SK-MEL-5 (cell line): ENCODE measurements at regions not wholly inside any gene's neighbourhood (a gene's known extent, or its start where the extent isn't known, plus 50 kb on each side); places are given as distances from the start of the nearest gene placed in this dataset.
"Not testable (repeated sequence)": the region's sequence is repeated elsewhere in the genome, so short reads cannot be mapped to it uniquely, and the experiment has no call there.

Experiments used
- DNase-seq: peaks from one replicate; pipeline ENCODE4 v3.0.0-alpha.2; 2016; ENCODE audit warnings: low read depth, low spot score
- in situ Hi-C: cut with HindIII; loops from 2 replicates; pipeline ENCODE4 v1.10.0; 2016; ENCODE audit warnings: low sequenced_read_pairs, high pct_unique_total_duplicates, low pct_unique_long_range_greater_than_20kb

DNA sequence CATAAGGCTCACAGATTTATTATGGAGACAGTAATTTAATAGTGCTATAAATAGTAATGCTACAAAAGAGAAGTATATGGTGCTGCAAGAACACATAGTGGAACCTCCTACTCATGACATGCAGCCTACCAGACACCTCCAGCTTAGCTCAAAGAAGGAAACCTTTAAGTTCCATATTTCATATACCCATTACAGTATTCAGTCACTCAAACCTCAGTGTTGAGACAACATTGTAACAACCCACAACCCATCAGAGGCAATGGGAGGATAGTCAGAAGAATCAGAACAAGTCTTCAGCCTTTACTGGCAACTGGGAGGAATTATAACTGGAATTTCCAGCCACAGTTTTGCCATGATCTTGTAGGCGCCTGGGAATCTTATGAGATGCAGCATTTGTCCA is 186.3 kb upstream of the VSTM2A start:
- in situ Hi-C loops: no loop called here
- no peak for DNase-seq

DNA sequence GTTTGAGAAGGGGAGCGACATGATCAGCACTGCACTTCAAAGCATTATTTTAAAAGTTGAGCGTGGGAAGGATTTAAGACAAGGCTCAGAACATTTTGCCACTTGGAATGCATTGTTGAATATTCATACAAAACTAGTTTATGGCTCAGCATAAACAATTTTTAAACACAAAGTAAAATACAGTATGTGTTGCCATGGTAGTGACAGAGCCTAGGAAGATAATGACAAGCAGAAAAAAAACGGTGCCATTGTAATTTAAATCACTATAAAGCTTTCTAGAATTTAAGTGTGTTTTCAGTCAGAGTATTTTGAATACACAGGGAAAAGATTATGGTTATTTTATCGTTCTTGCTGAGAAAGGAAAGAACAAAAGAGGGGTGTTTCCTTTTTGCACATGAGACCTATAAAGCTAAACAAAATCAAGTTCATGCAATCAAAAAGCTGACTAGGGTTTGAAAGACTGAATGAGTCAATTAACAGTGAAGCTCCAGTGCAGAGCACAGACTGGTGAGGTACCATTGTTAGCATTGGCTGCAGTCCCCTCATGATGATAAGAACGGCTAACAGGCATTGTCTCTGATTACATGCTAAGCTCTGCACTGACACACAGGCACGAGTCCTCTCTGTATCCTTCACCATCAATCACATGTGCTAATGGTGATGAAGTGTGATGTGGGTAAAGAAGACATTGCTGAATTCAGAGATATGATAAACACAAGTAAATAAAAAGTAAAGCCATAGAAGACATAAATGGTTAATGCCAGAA is 181.9 kb upstream of the VSTM2A start:
- no peak for DNase-seq
- in situ Hi-C loops: no loop called here

- DNase-seq: no peak
- in situ Hi-C loops: no loop called here
These were observed 151.6 kb upstream of the VSTM2A start for GRCh38 chr7:54390565-54390964.

DNA sequence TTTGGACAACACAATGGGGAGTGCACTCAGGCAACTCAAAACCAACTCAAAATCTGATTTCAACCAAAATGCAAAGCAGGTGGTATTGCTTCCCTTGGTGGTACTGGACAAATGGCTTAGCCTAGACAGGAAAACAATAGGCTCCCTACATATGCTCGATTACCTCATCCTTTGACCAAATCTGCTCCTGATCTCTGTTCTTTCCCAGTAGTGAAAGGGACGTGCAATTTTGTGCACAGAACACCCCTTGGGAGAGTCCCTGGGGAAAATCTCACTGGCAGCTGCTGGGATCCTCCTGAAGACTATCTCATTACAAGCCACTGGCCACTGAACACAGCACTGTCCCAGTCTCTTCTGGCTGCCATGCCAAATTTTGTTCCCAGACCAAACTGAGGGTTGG is 149.2 kb upstream of the VSTM2A start:
- no peak for DNase-seq
- in situ Hi-C loops: no loop called here

DNA sequence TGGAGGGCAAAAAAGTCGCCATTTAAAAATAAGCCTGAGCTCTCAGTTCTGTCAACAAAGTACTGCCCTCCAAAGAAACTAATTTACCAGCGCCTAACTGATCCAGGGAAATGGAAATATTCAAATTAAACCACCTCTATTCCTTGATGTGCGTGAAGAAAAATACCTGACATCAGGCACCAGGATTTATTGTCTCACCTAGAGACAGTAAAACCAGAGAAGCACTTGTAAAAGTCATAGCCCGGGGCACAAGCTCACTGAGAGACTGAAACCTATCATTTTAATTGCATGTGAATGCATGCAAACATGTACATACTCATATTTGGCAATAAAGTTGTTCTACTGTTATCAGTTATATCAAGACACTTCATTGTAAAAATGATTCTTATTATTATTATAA is 147.3 kb upstream of the VSTM2A start:
- peak; percentile 16 for DNase-seq
- in situ Hi-C loops: no loop called here

- no peak for DNase-seq
- in situ Hi-C loops: no loop called here
These were observed 144.2 kb upstream of the VSTM2A start for GRCh38 chr7:54397836-54398612.

- in situ Hi-C loops: no loop called here
- no peak for DNase-seq
These were observed 143.3 kb upstream of the VSTM2A start for GRCh38 chr7:54398863-54399262.

DNA sequence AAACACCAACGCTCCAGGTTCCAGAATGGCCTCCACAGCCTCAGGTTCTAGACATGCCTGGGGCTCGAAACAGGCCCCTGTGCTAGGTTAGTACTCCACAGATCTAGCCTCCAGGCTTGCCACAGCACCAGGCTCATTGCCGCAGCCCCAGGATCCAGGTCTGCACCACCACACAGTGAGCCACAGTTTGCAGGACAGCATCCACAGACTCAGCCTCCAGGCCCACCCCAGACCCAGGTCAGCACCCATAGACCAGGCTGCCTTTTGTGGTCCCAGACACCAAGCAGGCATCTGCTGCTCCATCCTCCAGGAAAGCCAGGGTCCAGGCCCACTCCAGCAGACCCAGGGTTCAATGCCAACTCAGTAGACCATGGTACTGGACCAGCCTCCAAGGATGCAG is 132.3 kb upstream of the VSTM2A start:
- DNase-seq: no peak
- in situ Hi-C loops: no loop called here

DNA sequence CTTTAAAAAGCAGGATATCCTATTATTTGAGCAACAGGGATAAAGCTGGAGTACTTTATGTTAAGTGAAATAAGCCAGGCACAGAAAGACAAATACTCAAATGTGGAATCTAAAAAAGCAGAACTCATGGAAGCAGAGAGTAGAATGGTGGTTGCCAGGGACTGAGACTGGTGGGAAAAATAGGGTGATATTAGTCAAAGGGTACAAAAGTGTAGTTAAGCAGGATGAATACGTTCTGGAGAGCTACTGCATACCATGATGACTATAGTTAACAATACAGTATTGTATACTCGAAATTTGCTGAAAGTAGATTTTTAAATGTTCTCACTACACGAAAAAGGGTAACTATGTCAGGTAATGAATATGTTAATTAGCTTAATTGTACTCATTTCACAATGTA is 125.5 kb upstream of the VSTM2A start:
- in situ Hi-C loops: no loop called here
- DNase-seq: no peak

DNA sequence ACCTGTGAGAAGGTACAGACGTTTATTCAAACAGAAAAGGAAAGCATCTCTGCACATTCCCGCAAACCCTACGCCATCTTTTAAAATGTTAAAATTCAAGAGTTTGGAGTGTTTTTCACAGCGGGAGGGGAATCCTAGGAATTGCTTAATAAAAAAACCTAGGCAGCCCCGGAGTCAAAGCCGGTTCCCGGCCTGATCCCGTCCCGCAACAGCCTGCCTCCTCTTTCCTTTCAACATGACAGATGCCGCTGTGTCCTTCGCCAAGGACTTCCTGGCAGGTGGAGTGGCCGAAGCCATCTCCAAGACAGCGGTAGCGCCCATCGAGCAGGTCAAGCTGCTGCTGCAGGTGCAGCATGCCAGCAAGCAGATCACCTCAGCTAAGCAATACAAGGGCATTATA is 123.0 kb upstream of the VSTM2A start:
- DNase-seq: no peak
- in situ Hi-C loops: no loop called here

DNA sequence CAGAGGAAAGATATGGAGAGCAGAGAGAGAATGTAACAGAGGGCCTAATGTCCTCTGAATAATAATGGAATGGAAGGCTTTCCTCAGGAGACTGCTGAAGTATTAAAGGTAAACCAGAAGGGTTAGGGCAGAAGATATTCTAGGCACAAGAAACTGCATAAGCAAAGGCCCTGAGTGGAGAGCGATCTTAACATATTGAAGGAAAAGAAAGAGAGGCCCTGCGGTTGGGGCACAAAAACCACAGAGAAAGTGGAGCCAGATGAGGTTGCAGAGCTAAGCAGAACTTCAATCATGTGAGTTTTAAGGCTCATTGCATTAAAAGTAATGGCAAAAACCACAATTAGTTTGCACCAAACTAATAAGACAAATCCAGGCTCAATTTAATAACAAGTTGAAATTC is 115.8 kb upstream of the VSTM2A start:
- DNase-seq: no peak
- in situ Hi-C loops: no loop called here

DNA sequence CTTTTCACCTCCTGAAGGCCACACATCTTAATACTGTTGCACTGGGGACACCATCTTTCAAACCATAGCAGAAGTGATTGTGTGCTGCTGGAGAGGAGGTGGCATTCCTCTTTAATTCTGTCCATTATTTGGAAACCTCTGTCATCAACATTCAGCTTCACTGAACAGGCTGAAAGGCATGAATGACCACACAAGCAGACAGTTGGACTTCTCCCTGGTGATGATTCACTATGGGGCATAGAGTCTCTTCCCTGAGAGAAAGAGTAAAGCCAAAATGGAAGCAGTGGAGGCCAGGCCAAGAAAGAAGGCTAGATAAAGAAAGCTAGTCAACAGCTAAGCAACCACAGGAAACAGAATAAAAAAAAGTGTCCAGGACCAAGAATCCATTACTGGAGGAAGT is 113.1 kb upstream of the VSTM2A start:
- in situ Hi-C loops: no loop called here
- DNase-seq: no peak

DNA sequence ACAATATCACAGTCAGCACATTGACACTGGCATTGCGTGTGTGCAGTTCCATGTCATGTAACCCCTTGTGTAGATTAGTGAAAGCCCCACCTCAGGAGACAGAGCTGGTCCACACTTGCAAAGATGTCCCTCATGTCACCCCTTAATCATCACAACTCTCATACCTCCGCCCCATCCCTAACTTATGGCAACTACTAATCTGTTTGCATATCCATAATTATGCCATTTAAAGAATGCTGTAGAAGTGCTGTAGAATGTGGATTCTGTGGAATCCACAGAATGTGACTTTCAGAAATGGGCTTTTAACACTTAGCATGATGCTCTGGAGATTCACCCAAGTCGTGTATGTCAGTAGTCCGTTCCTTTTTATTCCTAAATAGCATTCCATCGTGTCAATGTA is 102.8 kb upstream of the VSTM2A start:
- DNase-seq: no peak
- in situ Hi-C loops: no loop called here

- in situ Hi-C loops: not testable (repeated sequence)
These were observed 98.0 kb upstream of the VSTM2A start for GRCh38 chr7:54444046-54444686.

DNA sequence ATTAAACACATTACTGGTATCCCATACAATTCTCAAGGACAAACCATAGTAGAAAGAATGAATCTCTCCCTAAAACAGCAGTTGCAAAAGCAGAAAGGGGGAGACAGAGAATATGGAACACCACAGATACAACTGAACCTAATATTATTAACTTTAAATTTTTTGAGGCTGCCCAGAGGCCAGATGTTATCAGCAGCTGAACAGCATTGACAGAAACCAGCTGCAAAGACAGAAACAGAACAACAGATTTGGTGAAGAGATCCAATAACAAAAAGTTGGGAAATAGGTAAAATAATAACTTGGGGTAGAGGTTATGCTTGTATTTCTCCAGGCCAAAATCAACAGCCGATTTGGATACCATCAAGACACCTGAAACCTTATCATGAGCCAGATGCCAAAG is 89.0 kb upstream of the VSTM2A start:
- in situ Hi-C loops, DNase-seq: not testable (repeated sequence)

More at GRCh38 chr7:54444046-54444686, 98.0 kb upstream of the VSTM2A start:
- not testable (repeated sequence) for DNase-seq

DNA sequence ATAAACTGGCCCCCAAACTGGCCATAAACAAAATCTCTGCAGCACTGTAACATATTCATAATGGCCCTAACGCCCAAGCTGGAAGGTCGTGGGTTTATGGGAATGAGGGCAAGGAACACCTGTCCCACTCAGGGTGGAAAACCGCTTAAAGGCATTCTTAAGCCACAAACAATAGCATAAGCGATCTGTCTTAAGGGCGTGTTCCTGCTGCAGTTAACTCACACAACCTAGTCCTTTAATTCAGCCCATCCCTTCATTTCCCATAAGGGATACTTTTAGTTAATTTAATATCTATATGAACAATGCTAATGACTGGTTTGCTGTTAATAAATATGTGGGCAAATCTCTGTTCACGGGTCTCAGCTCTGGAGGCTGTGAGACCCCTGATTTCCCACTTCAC is 87.5 kb upstream of the VSTM2A start:
- in situ Hi-C loops, DNase-seq: not testable (repeated sequence)

DNA sequence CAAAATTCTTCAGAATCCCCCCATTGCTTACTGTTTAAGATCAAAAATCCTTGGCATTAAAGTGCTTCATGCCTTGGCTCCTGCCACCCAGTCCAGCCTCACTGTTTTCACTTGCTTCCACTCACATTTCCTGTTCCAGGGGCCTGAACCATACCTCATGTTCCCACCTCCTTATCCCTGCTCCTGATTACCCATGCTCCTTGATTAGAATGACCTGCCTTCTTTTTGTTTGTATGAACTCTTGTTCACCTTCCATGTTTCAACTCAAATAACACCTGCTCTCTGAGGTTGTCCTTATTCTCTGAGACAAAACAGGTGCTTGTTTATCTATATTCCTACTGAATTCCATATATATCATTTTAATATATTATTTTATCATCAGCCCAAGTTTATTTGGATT is 77.1 kb upstream of the VSTM2A start:
- in situ Hi-C loops: no loop called here
- DNase-seq: no peak

DNA sequence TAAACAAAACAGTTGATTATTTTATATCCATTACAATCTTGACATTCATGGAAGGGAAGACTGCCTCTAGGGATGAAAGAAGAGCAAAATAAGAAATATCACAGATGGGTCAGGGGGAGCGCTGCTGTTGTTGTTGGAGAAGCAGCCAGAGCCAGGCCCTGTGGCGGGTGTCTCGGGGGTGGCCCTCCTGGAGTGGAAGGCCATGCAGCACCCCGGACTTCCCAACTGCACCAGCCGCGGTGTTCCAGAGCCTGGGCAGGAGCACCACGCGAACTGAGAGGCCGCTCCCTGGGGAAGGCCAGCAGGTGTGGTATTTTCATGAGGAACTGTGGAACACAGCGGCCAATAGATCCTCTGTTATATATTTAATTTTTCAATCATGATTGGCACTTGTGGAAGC is 72.4 kb upstream of the VSTM2A start:
- DNase-seq: no peak
- in situ Hi-C loops: no loop called here

DNA sequence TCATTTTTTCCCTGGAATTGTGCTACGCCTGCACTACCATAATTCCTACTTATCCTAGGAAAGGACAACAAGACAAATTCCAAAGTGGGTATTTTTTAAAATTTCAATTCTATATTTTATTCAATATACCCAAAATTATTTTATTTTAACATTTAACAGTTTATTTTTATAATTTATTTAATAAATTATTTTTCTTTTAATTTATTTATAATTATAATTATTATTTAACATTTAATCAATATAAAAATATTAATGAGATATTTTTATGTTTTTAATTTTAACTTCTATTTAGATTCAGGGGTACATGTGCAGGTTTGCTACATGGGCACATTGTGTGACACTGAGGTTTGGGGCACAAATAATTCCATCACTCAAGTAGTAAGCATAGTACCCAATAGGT is 65.6 kb upstream of the VSTM2A start:
- no peak for DNase-seq
- in situ Hi-C loops: no loop called here
